ENCODE measurements at regions not wholly inside any gene's neighbourhood (a gene's known extent, or its start where the extent isn't known, plus 50 kb on each side); places are given as distances from the start of the nearest gene placed in this dataset.

DNA sequence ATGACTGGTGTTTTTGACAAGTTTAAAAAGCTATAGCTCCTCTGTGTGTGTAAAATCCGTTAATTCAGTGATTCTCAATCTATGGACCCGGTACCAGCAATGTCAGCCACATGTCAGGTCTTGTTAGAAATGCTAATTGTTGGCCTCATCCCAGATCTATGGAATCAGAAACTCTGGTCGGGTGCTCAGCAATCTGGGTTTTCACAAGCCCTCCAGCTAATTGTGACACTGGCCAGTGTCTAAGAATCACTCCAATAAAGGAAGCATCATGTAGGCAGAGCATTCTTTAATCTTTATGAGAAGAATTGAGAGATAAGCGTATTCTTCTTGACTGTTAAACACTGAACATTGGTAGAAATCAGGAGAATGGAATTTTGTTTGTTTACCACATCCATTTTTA, 1498.2 kb upstream of the TENM3 start:
- TF ChIP-seq, protein P1, sequence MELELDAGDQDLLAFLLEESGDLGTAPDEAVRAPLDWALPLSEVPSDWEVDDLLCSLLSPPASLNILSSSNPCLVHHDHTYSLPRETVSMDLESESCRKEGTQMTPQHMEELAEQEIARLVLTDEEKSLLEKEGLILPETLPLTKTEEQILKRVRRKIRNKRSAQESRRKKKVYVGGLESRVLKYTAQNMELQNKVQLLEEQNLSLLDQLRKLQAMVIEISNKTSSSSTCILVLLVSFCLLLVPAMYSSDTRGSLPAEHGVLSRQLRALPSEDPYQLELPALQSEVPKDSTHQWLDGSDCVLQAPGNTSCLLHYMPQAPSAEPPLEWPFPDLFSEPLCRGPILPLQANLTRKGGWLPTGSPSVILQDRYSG (CRISPR knock-in tag; IDR thresholded peaks at IDR 0.05): no peak
- TF ChIP-seq ZNF816 (CRISPR knock-in tag; IDR thresholded peaks at IDR 0.05; ENCODE audit: borderline replicate concordance) (no peak), ZNF24 (IDR thresholded peaks at IDR 0.05) (no peak), EZH2 (conservative IDR thresholded peaks at IDR 0.05; ENCODE audit: low read depth, low read length) (no peak), ZNF33B (CRISPR knock-in tag; IDR thresholded peaks at IDR 0.05) (no peak), POLR2AphosphoS5 (IDR thresholded peaks at IDR 0.05; ENCODE audit: low read depth, low read length) (no peak)
- TF ChIP-seq, protein P2, sequence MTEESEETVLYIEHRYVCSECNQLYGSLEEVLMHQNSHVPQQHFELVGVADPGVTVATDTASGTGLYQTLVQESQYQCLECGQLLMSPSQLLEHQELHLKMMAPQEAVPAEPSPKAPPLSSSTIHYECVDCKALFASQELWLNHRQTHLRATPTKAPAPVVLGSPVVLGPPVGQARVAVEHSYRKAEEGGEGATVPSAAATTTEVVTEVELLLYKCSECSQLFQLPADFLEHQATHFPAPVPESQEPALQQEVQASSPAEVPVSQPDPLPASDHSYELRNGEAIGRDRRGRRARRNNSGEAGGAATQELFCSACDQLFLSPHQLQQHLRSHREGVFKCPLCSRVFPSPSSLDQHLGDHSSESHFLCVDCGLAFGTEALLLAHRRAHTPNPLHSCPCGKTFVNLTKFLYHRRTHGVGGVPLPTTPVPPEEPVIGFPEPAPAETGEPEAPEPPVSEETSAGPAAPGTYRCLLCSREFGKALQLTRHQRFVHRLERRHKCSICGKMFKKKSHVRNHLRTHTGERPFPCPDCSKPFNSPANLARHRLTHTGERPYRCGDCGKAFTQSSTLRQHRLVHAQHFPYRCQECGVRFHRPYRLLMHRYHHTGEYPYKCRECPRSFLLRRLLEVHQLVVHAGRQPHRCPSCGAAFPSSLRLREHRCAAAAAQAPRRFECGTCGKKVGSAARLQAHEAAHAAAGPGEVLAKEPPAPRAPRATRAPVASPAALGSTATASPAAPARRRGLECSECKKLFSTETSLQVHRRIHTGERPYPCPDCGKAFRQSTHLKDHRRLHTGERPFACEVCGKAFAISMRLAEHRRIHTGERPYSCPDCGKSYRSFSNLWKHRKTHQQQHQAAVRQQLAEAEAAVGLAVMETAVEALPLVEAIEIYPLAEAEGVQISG (CRISPR knock-in tag; IDR thresholded peaks at IDR 0.05): no peak

All from HepG2 (cell line).